Activated CD4-positive, alpha-beta T cell treated with anti-CD3 and anti-CD28 coated beads, Interleukin-2, amount 10 ng/mL, durations not matched to agents 24 days and 14 days (primary cell): ENCODE measurements at regions not wholly inside any gene's neighbourhood (a gene's known extent, or its start where the extent isn't known, plus 50 kb on each side); places are given as distances from the start of the nearest gene placed in this dataset.

ENCODE experiments used
- DNase-seq: peaks from one replicate; pipeline ENCODE4 v3.0.0; 2022
- H3K27ac Mint-ChIP-seq: one replicate; pipeline ENCODE4 v1.8.0; 2022; ENCODE audit warnings: mild to moderate bottlenecking, mixed read lengths
- H3K27me3 Mint-ChIP-seq: one replicate; pipeline ENCODE4 v1.8.0; 2022; ENCODE audit warnings: mixed read lengths
- H3K36me3 Mint-ChIP-seq: one replicate; pipeline ENCODE4 v1.8.0; 2022; ENCODE audit warnings: low read depth, mild to moderate bottlenecking, mixed read lengths
- H3K4me1 Mint-ChIP-seq: one replicate; pipeline ENCODE4 v1.8.0; 2021; ENCODE audit warnings: mixed read lengths
- H3K4me3 Mint-ChIP-seq: one replicate; pipeline ENCODE4 v1.8.0; 2022; ENCODE audit warnings: mild to moderate bottlenecking, moderate library complexity, mixed read lengths
- H3K9me3 Mint-ChIP-seq: one replicate; pipeline ENCODE4 v1.8.0; 2021; ENCODE audit warnings: mixed read lengths
- intact Hi-C: fragments of 100-400 bp; cut with micrococcal nuclease; formaldehyde crosslinking; loops from one replicate; pipeline ENCODE4 v1.15.1; 2023

- Mint-ChIP-seq H3K4me3 (no peak overlapping the region), H3K4me1 (no peaks in the 10 kb centered on the region), H3K9me3 (no peaks in the 10 kb centered on the region), H3K27me3 (no peaks in the 10 kb centered on the region), H3K36me3 (no peaks in the 10 kb centered on the region), H3K27ac (no peak overlapping the region)
- intact Hi-C loops = no loop called here
- no peak for DNase-seq
These were observed 176.4 kb downstream of the SIM1 start for GRCh38 chr6:100288311-100288710.

DNA sequence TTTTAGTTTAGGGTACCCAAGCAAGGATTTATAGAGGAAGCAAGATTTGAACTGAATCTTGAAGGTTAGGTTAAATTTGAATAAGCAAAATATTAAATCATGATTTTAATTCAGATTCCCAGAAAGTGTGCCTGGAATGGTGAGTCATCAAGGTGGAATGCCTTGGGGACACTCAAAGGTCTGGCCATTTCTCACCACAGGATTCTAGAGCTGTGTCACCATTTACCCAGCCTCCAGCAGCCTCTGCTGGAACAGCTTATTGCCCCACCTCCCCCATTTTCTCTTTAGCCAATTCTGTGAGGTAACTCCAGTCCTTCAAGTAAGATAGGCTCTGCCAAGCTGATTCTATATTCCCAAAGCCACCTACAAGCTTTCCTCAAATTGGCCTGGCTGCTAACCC, 181.4 kb downstream of the SIM1 start:
- H3K27me3 Mint-ChIP-seq = peaks cover 6% of the 10 kb centered on the region
- no peak overlapping the region for H3K27ac Mint-ChIP-seq
- H3K4me3 Mint-ChIP-seq = no peak overlapping the region
- intact Hi-C loops = no loop called here
- DNase-seq = no peak
- no peaks in the 10 kb centered on the region for H3K36me3 Mint-ChIP-seq
- H3K9me3 Mint-ChIP-seq = no peaks in the 10 kb centered on the region
- no peaks in the 10 kb centered on the region for H3K4me1 Mint-ChIP-seq

DNA sequence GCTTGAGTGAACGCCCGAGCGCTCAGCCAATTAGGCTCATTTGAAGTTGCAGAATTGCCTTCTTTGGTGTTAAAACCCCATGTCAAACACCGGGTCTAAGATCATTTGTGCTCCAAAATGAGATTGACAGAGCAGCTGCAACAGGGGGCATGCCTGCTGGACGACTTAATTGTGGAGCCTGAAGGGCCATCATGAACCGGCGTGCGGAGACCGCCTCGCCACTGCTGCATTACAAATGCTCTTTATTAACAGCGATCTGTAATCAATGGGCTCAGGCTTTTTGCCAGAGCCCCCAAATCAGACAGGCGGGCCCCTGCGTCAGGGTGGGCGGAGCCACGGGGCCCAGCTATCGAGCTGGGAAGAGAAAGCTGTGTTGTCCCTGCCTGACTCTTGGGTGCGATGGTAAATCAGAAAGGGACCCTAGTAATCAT, 183.2 kb downstream of the SIM1 start:
- no peaks in the 10 kb centered on the region for H3K36me3 Mint-ChIP-seq
- intact Hi-C loops = no loop called here

GRCh38 chr6:100276311-100277057, 188.2 kb downstream of the SIM1 start:
- Mint-ChIP-seq H3K9me3 (no peaks in the 10 kb centered on the region), H3K27ac (no peak overlapping the region), H3K27me3 (peaks cover 3% of the 10 kb centered on the region), H3K4me1 (no peaks in the 10 kb centered on the region), H3K4me3 (no peak overlapping the region), H3K36me3 (no peaks in the 10 kb centered on the region)
- intact Hi-C loops = no loop called here
- no peak for DNase-seq

More for the DNA sequence above, 183.2 kb downstream of the SIM1 start:
- H3K27ac Mint-ChIP-seq = no peak overlapping the region
- no peaks in the 10 kb centered on the region for H3K9me3 Mint-ChIP-seq
- no peak overlapping the region for H3K4me3 Mint-ChIP-seq
- DNase-seq = no peak
- H3K27me3 Mint-ChIP-seq = peaks cover 6% of the 10 kb centered on the region
- H3K4me1 Mint-ChIP-seq = no peaks in the 10 kb centered on the region

DNA sequence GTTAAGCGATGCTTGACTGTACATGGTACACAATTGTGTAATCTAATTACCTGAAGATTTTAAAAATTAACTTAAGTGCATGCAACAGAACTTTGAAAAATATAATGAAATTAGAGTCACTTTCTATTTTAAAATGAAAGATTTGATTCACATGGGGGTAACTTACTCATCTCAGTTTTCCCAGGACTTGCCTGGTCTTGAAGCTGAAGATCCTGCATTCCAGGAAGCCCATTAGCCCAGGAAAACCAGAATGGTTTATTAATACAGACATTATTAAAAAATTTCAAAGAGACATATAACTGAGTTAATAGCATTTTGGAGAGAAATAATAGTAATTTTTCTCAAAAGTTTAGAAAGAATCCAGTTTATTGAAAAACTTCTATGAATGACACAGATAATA, 190.6 kb downstream of the SIM1 start:
- no peaks in the 10 kb centered on the region for H3K27me3 Mint-ChIP-seq
- H3K9me3 Mint-ChIP-seq = no peaks in the 10 kb centered on the region
- H3K4me1 Mint-ChIP-seq = no peaks in the 10 kb centered on the region
- H3K36me3 Mint-ChIP-seq = no peaks in the 10 kb centered on the region
- no peak overlapping the region for H3K27ac Mint-ChIP-seq
- DNase-seq = no peak
- no peak overlapping the region for H3K4me3 Mint-ChIP-seq
- intact Hi-C loops = no loop called here

DNA sequence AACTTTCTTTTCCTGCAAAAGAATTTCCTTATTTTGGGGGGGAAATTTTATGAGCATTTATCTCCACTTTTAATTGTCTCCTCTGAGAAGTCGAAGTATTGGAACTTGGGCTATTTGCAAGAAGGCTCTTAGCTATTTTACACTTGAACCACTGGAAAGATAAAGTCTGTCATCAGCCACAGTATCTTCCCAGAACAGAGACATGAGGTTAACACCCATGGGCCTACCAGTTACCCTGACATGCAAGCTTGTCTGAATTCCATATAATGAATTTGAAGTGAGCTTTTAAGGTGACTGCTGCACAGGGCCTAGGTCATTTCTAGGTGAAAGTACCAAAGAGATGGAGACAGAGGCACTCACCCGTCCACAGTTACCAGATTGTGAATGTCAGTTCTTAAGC, 193.1 kb downstream of the SIM1 start:
- intact Hi-C loops = no loop called here
- Mint-ChIP-seq H3K9me3 (no peaks in the 10 kb centered on the region), H3K27ac (no peak overlapping the region), H3K4me1 (no peaks in the 10 kb centered on the region), H3K27me3 (no peaks in the 10 kb centered on the region), H3K4me3 (no peak overlapping the region), H3K36me3 (no peaks in the 10 kb centered on the region)
- DNase-seq = no peak

DNA sequence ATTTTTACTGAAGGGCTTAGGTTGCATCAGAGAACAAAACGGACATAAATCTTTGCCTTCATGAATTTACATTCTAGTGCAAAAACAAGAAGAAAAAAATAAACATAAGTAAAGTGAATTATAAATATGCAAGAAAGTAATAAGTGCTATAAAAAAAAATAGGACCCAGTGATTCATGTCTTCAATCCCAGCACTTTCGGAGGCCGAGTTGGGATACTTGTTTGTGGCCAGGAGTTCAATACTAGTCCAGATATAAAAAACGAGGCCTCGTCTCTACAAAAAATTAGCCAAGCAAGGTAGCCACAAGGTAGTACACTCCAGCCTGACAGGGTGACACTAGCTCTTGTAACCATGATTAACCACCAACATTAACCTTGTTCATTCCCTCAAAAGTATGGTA, 193.5 kb downstream of the SIM1 start:
- Mint-ChIP-seq H3K36me3 (no peaks in the 10 kb centered on the region), H3K4me1 (no peaks in the 10 kb centered on the region), H3K27me3 (no peaks in the 10 kb centered on the region), H3K9me3 (no peaks in the 10 kb centered on the region), H3K4me3 (no peak overlapping the region), H3K27ac (no peak overlapping the region)
- DNase-seq = no peak
- intact Hi-C loops = no loop called here

DNA sequence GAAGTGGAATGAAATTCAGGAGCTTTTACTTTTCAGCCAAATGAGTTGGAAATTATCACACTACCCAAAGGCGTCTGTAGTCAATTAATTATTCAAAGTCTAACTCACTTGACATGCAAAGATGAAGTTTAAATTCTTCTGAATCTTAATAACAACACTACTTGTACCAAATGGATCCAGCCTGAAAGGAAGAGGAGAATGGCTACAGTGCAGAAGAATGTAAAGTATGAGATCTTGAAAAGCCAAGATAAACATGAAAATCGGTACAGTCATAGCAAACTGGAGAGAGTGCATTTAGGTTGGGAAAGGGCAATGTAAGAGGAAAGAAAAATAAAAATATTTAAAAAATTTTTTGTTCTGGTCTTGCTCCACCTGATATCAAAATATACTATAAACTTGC, 195.5 kb downstream of the SIM1 start:
- no peak for DNase-seq
- intact Hi-C loops = no loop called here
- Mint-ChIP-seq H3K9me3 (no peaks in the 10 kb centered on the region), H3K27me3 (no peaks in the 10 kb centered on the region), H3K4me1 (no peaks in the 10 kb centered on the region), H3K27ac (no peak overlapping the region), H3K4me3 (no peak overlapping the region), H3K36me3 (no peaks in the 10 kb centered on the region)

DNA sequence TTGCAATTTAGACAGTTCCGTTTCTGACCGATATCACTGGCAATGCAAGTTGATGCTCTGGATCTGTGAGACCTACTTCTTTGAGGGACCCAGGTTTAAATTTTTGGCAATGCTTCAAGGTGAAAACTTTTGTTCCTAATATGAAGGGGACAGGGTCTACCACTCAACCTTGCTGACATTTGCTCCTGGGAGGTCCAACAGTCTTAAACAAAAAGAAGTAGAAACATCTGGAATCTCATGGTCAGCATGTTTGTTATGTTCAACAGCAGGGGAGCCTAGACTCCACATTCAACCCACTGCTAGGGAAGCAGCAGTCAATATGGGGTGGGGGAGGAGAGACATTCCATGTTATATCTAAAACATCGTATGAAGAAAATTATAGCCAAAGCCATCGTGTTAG, 196.4 kb downstream of the SIM1 start:
- H3K4me3 Mint-ChIP-seq = no peak overlapping the region
- no peaks in the 10 kb centered on the region for H3K4me1 Mint-ChIP-seq
- H3K27ac Mint-ChIP-seq = no peak overlapping the region
- H3K9me3 Mint-ChIP-seq = no peaks in the 10 kb centered on the region
- intact Hi-C loops = no loop called here
- H3K27me3 Mint-ChIP-seq = no peaks in the 10 kb centered on the region
- H3K36me3 Mint-ChIP-seq = no peaks in the 10 kb centered on the region
- no peak for DNase-seq

- intact Hi-C loops = no loop called here
- Mint-ChIP-seq H3K9me3 (no peaks in the 10 kb centered on the region), H3K4me1 (no peaks in the 10 kb centered on the region), H3K36me3 (no peaks in the 10 kb centered on the region), H3K27me3 (no peaks in the 10 kb centered on the region), H3K4me3 (no peak overlapping the region), H3K27ac (no peak overlapping the region)
- DNase-seq = no peak
These were observed 197.0 kb downstream of the SIM1 start for GRCh38 chr6:100267721-100268123.

DNA sequence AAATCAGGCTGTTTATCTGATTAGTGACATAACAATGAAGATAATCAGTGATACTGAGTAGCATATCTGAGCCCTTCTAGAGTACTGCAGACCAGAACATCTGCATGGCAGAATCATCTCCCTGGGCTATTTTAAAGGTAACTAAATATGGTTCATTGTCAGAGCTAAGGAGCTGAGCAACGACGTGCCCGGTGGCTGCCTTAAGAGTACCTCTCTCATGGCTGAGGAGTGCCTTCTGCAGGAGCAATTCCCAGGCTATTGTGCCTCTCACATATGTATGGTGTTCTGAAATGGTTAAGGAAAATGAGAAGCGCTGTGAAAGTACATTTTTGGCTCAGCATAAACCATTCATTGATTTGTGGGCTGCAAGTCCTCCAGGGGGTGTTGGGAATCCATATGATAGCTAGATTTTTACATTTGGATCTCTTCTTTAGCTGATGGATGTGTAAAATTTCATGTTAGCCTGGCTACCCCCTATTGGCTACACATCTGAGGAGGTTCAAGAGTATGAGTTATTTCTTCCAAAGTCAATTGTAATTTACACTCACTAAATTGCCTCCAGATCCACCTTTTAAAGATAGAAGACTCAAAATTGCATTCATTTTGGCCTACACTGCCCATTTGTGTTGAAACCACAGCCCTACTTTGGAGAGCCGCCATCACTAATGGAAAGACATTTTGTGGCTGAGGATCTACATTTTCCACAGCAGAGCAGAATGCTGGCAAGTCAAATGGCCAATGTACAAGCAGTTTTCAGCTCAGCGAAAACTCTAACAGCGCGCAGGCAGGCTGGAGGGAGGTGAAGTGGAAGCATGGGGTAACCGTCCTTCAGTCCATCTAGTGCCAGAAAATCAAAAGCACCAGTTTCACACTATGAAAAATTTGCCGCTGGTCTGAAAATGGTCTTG, 198.0 kb downstream of the SIM1 start:
- no peaks in the 10 kb centered on the region for H3K36me3 Mint-ChIP-seq
- H3K27me3 Mint-ChIP-seq = no peaks in the 10 kb centered on the region
- H3K9me3 Mint-ChIP-seq = no peaks in the 10 kb centered on the region
- no peak for DNase-seq
- H3K27ac Mint-ChIP-seq = no peak overlapping the region
- intact Hi-C loops = no loop called here
- no peaks in the 10 kb centered on the region for H3K4me1 Mint-ChIP-seq
- H3K4me3 Mint-ChIP-seq = no peak overlapping the region

- no peak for DNase-seq
- intact Hi-C loops = no loop called here
- no peaks in the 10 kb centered on the region for H3K9me3 Mint-ChIP-seq
- no peak overlapping the region for H3K4me3 Mint-ChIP-seq
- H3K27me3 Mint-ChIP-seq = peaks cover 4% of the 10 kb centered on the region
- no peaks in the 10 kb centered on the region for H3K36me3 Mint-ChIP-seq
- H3K27ac Mint-ChIP-seq = no peak overlapping the region
- H3K4me1 Mint-ChIP-seq = peaks cover 5% of the 10 kb centered on the region
These were observed 202.6 kb downstream of the SIM1 start for GRCh38 chr6:100262086-100262485.

- intact Hi-C loops = no loop called here
- no peaks in the 10 kb centered on the region for H3K9me3 Mint-ChIP-seq
- H3K27ac Mint-ChIP-seq = no peak overlapping the region
- H3K27me3 Mint-ChIP-seq = peaks cover 4% of the 10 kb centered on the region
- H3K36me3 Mint-ChIP-seq = no peaks in the 10 kb centered on the region
- no peak overlapping the region for H3K4me3 Mint-ChIP-seq
- H3K4me1 Mint-ChIP-seq = peaks cover 5% of the 10 kb centered on the region
- no peak for DNase-seq
These were observed 203.2 kb downstream of the SIM1 start for GRCh38 chr6:100261486-100261885.

- DNase-seq = no peak
- Mint-ChIP-seq H3K9me3 (no peaks in the 10 kb centered on the region), H3K4me3 (no peak overlapping the region), H3K4me1 (peaks cover 5% of the 10 kb centered on the region), H3K27ac (no peak overlapping the region), H3K27me3 (peaks cover 4% of the 10 kb centered on the region), H3K36me3 (no peaks in the 10 kb centered on the region)
- intact Hi-C loops = no loop called here
These were observed 204.1 kb downstream of the SIM1 start for GRCh38 chr6:100260584-100260983.
